A549 (cell line): ENCODE measurements at regions not wholly inside any gene's neighbourhood (a gene's known extent, or its start where the extent isn't known, plus 50 kb on each side); places are given as distances from the start of the nearest gene placed in this dataset.

Experiments used
- ZFP36 ChIP-seq: fragments of 450-650 bp; IDR thresholded peaks from 2 replicates; pipeline ENCODE4 v1.6.1; 2014; ENCODE audit warnings: borderline replicate concordance; ENCODE audit not compliant: partially characterized antibody
- TF ChIP-seq, protein P1 (sequence below): fragments of >200 bp; sonication (Bioruptor Twin); formaldehyde crosslinking; IDR thresholded peaks from 3 replicates; pipeline ENCODE4 v1.5.1; 2016
- TF ChIP-seq, protein P2 (sequence below): IDR thresholded peaks from 2 replicates; pipeline ENCODE4 v1.6.1; 2012
- TF ChIP-seq, protein P3 (sequence below): fragments of 150-350 bp; IDR thresholded peaks from 2 replicates; pipeline ENCODE4 v1.6.1; 2014; ENCODE audit warnings: low read depth, mild to moderate bottlenecking, low read length

DNA sequence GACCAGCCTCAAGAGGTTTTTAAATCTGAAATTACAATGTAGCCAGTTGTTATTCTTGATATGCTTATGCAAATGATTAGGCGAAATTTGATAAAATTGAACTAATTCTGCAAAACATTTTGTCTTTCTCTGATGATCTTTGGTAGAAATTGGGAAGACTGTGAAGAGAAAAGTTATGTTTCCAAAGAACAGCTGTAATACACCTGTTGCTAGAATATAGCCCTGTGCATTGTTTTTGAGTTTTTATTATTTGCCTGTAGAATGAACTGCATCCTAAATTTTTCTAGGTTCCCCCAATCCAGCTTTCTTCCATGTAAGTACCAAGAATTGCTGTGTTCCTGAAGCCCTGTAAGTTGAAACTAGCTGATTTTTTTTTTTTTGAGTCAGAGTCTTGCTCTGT lies 81.5 kb upstream of the RHOU start:
- TF ChIP-seq ZFP36 = no peak
- TF ChIP-seq, protein P1, sequence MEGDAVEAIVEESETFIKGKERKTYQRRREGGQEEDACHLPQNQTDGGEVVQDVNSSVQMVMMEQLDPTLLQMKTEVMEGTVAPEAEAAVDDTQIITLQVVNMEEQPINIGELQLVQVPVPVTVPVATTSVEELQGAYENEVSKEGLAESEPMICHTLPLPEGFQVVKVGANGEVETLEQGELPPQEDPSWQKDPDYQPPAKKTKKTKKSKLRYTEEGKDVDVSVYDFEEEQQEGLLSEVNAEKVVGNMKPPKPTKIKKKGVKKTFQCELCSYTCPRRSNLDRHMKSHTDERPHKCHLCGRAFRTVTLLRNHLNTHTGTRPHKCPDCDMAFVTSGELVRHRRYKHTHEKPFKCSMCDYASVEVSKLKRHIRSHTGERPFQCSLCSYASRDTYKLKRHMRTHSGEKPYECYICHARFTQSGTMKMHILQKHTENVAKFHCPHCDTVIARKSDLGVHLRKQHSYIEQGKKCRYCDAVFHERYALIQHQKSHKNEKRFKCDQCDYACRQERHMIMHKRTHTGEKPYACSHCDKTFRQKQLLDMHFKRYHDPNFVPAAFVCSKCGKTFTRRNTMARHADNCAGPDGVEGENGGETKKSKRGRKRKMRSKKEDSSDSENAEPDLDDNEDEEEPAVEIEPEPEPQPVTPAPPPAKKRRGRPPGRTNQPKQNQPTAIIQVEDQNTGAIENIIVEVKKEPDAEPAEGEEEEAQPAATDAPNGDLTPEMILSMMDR = no peak
- TF ChIP-seq, protein P2, sequence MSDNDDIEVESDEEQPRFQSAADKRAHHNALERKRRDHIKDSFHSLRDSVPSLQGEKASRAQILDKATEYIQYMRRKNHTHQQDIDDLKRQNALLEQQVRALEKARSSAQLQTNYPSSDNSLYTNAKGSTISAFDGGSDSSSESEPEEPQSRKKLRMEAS = no peak
- TF ChIP-seq, protein P3, sequence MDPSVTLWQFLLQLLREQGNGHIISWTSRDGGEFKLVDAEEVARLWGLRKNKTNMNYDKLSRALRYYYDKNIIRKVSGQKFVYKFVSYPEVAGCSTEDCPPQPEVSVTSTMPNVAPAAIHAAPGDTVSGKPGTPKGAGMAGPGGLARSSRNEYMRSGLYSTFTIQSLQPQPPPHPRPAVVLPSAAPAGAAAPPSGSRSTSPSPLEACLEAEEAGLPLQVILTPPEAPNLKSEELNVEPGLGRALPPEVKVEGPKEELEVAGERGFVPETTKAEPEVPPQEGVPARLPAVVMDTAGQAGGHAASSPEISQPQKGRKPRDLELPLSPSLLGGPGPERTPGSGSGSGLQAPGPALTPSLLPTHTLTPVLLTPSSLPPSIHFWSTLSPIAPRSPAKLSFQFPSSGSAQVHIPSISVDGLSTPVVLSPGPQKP = no peak
